H1 (cell line): ENCODE measurements at regions not wholly inside any gene's neighbourhood (a gene's known extent, or its start where the extent isn't known, plus 50 kb on each side); places are given as distances from the start of the nearest gene placed in this dataset.

Source experiments
- ATF3 ChIP-seq: IDR thresholded peaks from 2 replicates; pipeline ENCODE4 v1.6.1; 2011; ENCODE audit warnings: low read depth, mild to moderate bottlenecking, low read length; ENCODE audit not compliant: insufficient read depth
- CTCF ChIP-seq, 3 experiments: IDR thresholded peaks; 1 replicate in 2 of 3; 2 replicates in 1 of 3; pipeline versions ENCODE4 v1.5.1 to v1.6.1; 2011; ENCODE audit warnings: low read length in 3 of 3, mild to moderate bottlenecking in 3 of 3, inconsistent platforms in 2 of 3, low read depth in 1 of 3, moderate library complexity in 1 of 3; ENCODE audit not compliant: insufficient read depth in 1 of 3; ENCODE audit errors: control extremely low read depth in 1 of 3
- NANOG ChIP-seq: IDR thresholded peaks from 2 replicates; pipeline ENCODE4 v1.6.1; 2011; ENCODE audit warnings: low read length, low read depth, mild to moderate bottlenecking, inconsistent platforms; ENCODE audit not compliant: insufficient read depth, poor library complexity, severe bottlenecking

- TF ChIP-seq NANOG (no peak), CTCF (IDR thresholded peaks at IDR 0.05; ENCODE audit: control extremely low read depth in 1 of 3, insufficient read depth in 1 of 3, low read depth in 1 of 3, low read length in 3 of 3) (no peak), ATF3 (no peak)
Observed at GRCh38 chr2:7899241-7899640, 782.6 kb upstream of the ID2 start.
